GM12878 (cell line): ENCODE measurements at regions not wholly inside any gene's neighbourhood (a gene's known extent, or its start where the extent isn't known, plus 50 kb on each side); places are given as distances from the start of the nearest gene placed in this dataset.

Experiments
- ATAC-seq: fragments of 200-7000 bp; cut with Tn5 transposase; 3 replicates; pipeline ENCODE4 v1.9.1; 2020; ENCODE audit warnings: mild to moderate bottlenecking, moderate library complexity
- BruUV-seq: library from RNA; stranded (reverse); fragments of 400-500 nt; replicated peaks from 2 replicates; lab custom pipeline; 2021; lab: Mats Ljungman, UMichigan
- CTCF ChIA-PET: fragments of 300-600 bp; sonication (Branson Sonifier 250); formaldehyde crosslinking; extraction: SDS; loops from one replicate; lab custom pipeline; 2021; ENCODE audit warnings: inconsistent platforms; lab: Yijun Ruan, JAX
- POLR2A ChIA-PET: fragments of 350-600 bp; formaldehyde crosslinking; extraction: SDS; loops from one replicate; lab custom pipeline; 2021; ENCODE audit warnings: inconsistent platforms; lab: Charles Lee
- RAD21 ChIA-PET: fragments of 300-600 bp; sonication (Branson Sonifier 250); formaldehyde crosslinking; loops from one replicate; lab custom pipeline; 2023; ENCODE audit warnings: antibody characterized with exemption; ENCODE audit not compliant: unreplicated experiment; lab: Charles Lee
- SMC1A ChIA-PET: fragments of 300-600 bp; sonication (Branson Sonifier 250); formaldehyde crosslinking; loops from one replicate; lab custom pipeline; 2023; ENCODE audit not compliant: unreplicated experiment, uncharacterized antibody; lab: Charles Lee
- DNase-seq: peaks from one replicate; pipeline ENCODE4 v3.0.0-alpha.2; 2011; ENCODE audit warnings: low read depth, low spot score
- FAIRE-seq: peaks from 3 replicates; lab custom pipeline; 2011; peaks lifted over from hg19 to GRCh38; lab: Jason Lieb, UNC
- H2AFZ ChIP-seq: 2 replicates; pipeline ENCODE4 v1.6.0; 2011; ENCODE audit warnings: low read depth, low read length, control low read depth; ENCODE audit not compliant: control insufficient read depth
- H3K27ac ChIP-seq: 2 replicates; pipeline ENCODE4 v1.5.1; 2011; ENCODE audit warnings: control low read depth; ENCODE audit not compliant: control insufficient read depth, insufficient read depth
- H3K27me3 ChIP-seq, 2 experiments: replicated peaks in 1 of 2; 2 replicates each; pipeline versions ENCODE4 v1.6.0 to v1.6.1; 2011; ENCODE audit warnings: low read length in 1 of 2; ENCODE audit not compliant: control insufficient read depth in 2 of 2, insufficient read depth in 2 of 2
- H3K36me3 ChIP-seq, 2 experiments: 2 replicates each; pipeline ENCODE4 v1.5.1; 2011; ENCODE audit warnings: low read length in 1 of 2; ENCODE audit not compliant: control insufficient read depth in 2 of 2, insufficient read depth in 2 of 2
- H3K4me1 ChIP-seq: 2 replicates; pipeline ENCODE4 v1.6.1; 2011; ENCODE audit warnings: mild to moderate bottlenecking, low read length, moderate library complexity, mixed read lengths; ENCODE audit not compliant: control insufficient read depth, insufficient read depth
- H3K4me2 ChIP-seq: 2 replicates; pipeline ENCODE4 v1.6.0; 2011; ENCODE audit warnings: control low read depth; ENCODE audit not compliant: control insufficient read depth, insufficient read depth
- H3K4me3 ChIP-seq: fragments of 200-600 bp; sonication (generic); 2 replicates; pipeline ENCODE4 v1.5.1; 2016
- H3K79me2 ChIP-seq: 2 replicates; pipeline ENCODE4 v1.6.0; 2011; ENCODE audit warnings: low read length; ENCODE audit not compliant: control insufficient read depth, insufficient read depth
- H3K9ac ChIP-seq: 2 replicates; pipeline ENCODE4 v1.8.0; 2011; ENCODE audit warnings: low read length, control low read depth, mixed read lengths; ENCODE audit not compliant: control insufficient read depth, insufficient read depth
- H3K9me3 ChIP-seq: replicated peaks from 3 replicates; pipeline ENCODE4 v1.5.1; 2011; ENCODE audit warnings: mild to moderate bottlenecking, low read length; ENCODE audit not compliant: control insufficient read depth, insufficient read depth
- H4K20me1 ChIP-seq: 2 replicates; pipeline ENCODE4 v1.6.0; 2011; ENCODE audit not compliant: control insufficient read depth, insufficient read depth
- PBX3 ChIP-seq: IDR thresholded peaks from 2 replicates; pipeline ENCODE4 v1.6.1; 2011; ENCODE audit warnings: mild to moderate bottlenecking, low read depth, low read length, moderate library complexity; ENCODE audit not compliant: insufficient replicate concordance
- POLR2A ChIP-seq: IDR thresholded peaks from 2 replicates; pipeline ENCODE4 v1.6.1; 2011; ENCODE audit warnings: low read depth, mild to moderate bottlenecking, low read length
- ZBTB33 ChIP-seq: fragments of 450-650 bp; IDR thresholded peaks from 2 replicates; pipeline ENCODE4 v1.6.1; 2017; ENCODE audit warnings: mild to moderate bottlenecking
- WGBS: methylation state at CpG from one replicate; pipeline ENCODE4 v1.1.6; 2016; ENCODE audit warnings: low lambda C conversion rate; ENCODE audit not compliant: insufficient replicate concordance, insufficient coverage; ENCODE audit errors: missing lambda C conversion rate; 5-methylcytosine and 5-hydroxymethylcytosine counted together
- in situ Hi-C: fragments of 300-500 bp; cut with MboI; formaldehyde crosslinking; loops from 9 replicates; pipeline ENCODE4 v1.14.3; 2018; ENCODE audit warnings: mixed read lengths
- intact Hi-C: fragments of 100-400 bp; cut with micrococcal nuclease; formaldehyde crosslinking; loops from one replicate; pipeline ENCODE4 v1.14.2; 2022; ENCODE audit not compliant: unreplicated experiment

- RAD21 ChIA-PET = no interaction called here
- no peak for ATAC-seq
Observed at GRCh38 chr5:104706600-104706999, 1144.0 kb upstream of the NUDT12 start.

More at GRCh38 chr5:104706600-104706999, 1144.0 kb upstream of the NUDT12 start:
- H3K36me3 ChIP-seq = no peaks in the 10 kb centered on the region
- DNase-seq = no peak
- H4K20me1 ChIP-seq = no peaks in the 10 kb centered on the region
- CTCF ChIA-PET = no interaction called here
- H3K9me3 ChIP-seq = no peaks in the 10 kb centered on the region
- WGBS = 1% methylated on average over 3 of the region's 3 CpGs
- FAIRE-seq = no peak
- no peaks in the 10 kb centered on the region for H3K4me1 ChIP-seq
- no peak overlapping the region for H3K4me3 ChIP-seq
- H3K27me3 ChIP-seq = no peaks in the 10 kb centered on the region
- SMC1A ChIA-PET = no interaction called here
- H2AFZ ChIP-seq = no peak overlapping the region
- intact Hi-C loops = no loop called here
- BruUV-seq = no TSS peak
- H3K79me2 ChIP-seq = no peaks in the 10 kb centered on the region
- POLR2A ChIA-PET = no interaction called here
- no peak overlapping the region for H3K9ac ChIP-seq
- no peak overlapping the region for H3K27ac ChIP-seq
- TF ChIP-seq ZBTB33 (no peak), POLR2A (no peak), PBX3 (no peak)
- TF ChIP-seq, all 136 proteins: peak for 0
- H3K4me2 ChIP-seq = no peak overlapping the region
- in situ Hi-C loops = no loop called here
